ENCODE measurements at regions not wholly inside any gene's neighbourhood (a gene's known extent, or its start where the extent isn't known, plus 50 kb on each side); places are given as distances from the start of the nearest gene placed in this dataset.
A peak's percentile ranks its signal among the peaks of the same experiment; 100 is the strongest.

DNA sequence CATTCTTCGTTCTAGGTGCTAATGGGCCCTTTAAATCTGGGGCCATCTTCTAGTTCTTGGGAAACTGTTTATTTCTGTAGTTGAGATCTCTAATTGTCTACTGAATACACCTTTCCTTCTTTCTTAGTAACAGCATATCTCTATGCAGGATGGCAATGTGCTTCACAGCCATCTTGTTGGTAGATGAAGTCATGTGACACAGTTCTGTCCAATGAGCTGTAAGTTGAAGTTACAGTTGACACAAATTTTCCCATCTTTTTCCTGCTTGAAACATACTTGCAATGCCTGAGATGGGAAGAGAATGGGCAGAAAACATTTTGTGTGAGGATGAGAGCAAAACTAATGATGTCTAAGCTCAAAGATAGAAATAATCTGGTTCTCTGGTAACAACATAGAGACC is 57.3 kb upstream of the PHLPP1 start:
- FAIRE-seq (no peak), DNase-seq (ENCODE audit: low read depth in 1 of 2, low spot score in 2 of 2) (no peak)
- ChIA-PET POLR2A (ENCODE audit: partially characterized antibody) (no interaction called here), CTCF (ENCODE audit: partially characterized antibody) (interaction anchor here (0.7 to 1.5 kb wide), 6 partner anchors 12 to 358 kb away, joined by 3 to 5 read pairs (median 4); no protein-coding TSS in a partner anchor)
- H3K4me3 ChIP-seq (ENCODE audit: extremely low read depth in 1 of 4, insufficient read depth in 2 of 4, low read depth in 3 of 4, low read length in 4 of 4), result no peak overlapping the region
- no peak overlapping the region for H2BK20ac ChIP-seq (ENCODE audit: low read length)
- no peak overlapping the region for H3K9ac ChIP-seq (replicated peaks in 1 of 4; ENCODE audit: extremely low read depth in 1 of 4, low read depth in 3 of 4, low read length in 3 of 4)
- no peaks in the 10 kb centered on the region for H3K79me2 ChIP-seq (ENCODE audit: control insufficient read depth in 1 of 2, insufficient read depth in 2 of 2, low read length in 2 of 2)
- no peak overlapping the region for H4K91ac ChIP-seq (replicated peaks; ENCODE audit: insufficient read length, low read length)
- H3K56ac ChIP-seq (replicated peaks; ENCODE audit: insufficient read length, low read depth, low read length), result no peak overlapping the region
- H3K23me2 ChIP-seq (ENCODE audit: low read depth, low read length), result no peaks in the 10 kb centered on the region
- H2BK12ac ChIP-seq (ENCODE audit: low read depth, low read length), result no peak overlapping the region
- no peak overlapping the region for H2BK15ac ChIP-seq (ENCODE audit: low read length)
- WGBS, 2 experiments (ENCODE audit: extremely low coverage in 1 of 2, insufficient coverage in 1 of 2, insufficient read length in 1 of 2, insufficient replicate concordance in 2 of 2, low coverage in 1 of 2, low lambda C conversion rate in 2 of 2, missing lambda C conversion rate in 1 of 2), result 86% methylated on average over 1 of the region's 1 CpG; no CpG with 5 or more reads in 1 of the 2 experiments
- H3K4me2 ChIP-seq (ENCODE audit: insufficient read depth in 1 of 2, low read depth in 2 of 2, low read length in 2 of 2), result no peak overlapping the region
- TF ChIP-seq CHD1 (IDR thresholded peaks at IDR 0.05; ENCODE audit: low read depth, low read length), result no peak
- TF ChIP-seq USF2 (IDR thresholded peaks at IDR 0.05; ENCODE audit: low read length), result peak; percentile 20; the same call in 1 of the 2 replicates
- H3K27me3 ChIP-seq (replicated peaks in 1 of 4; ENCODE audit: control insufficient read depth in 3 of 4, extremely low read depth in 1 of 4, insufficient read depth in 3 of 4, low read length in 3 of 4), result no peaks in the 10 kb centered on the region
- no peak overlapping the region for H2AK5ac ChIP-seq (ENCODE audit: low read depth, low read length)
- H3K9me3 ChIP-seq (ENCODE audit: insufficient read depth in 2 of 2, low read depth in 1 of 2, low read length in 1 of 2), result no peaks in the 10 kb centered on the region
- H3K27ac ChIP-seq (ENCODE audit: low read depth, low read length), result no peak overlapping the region
- no peaks in the 10 kb centered on the region for H3K36me3 ChIP-seq (ENCODE audit: control insufficient read depth in 2 of 4, insufficient read depth in 4 of 4, low read length in 3 of 4)
- H3K79me1 ChIP-seq (ENCODE audit: low read depth, low read length), result no peaks in the 10 kb centered on the region
- H2AFZ ChIP-seq (ENCODE audit: low read length), result no peak overlapping the region
- H3K14ac ChIP-seq (ENCODE audit: insufficient read length), result no peak overlapping the region
- no peak overlapping the region for H4K8ac ChIP-seq (ENCODE audit: extremely low read depth, insufficient read depth, low read length)
- no peak overlapping the region for H3K23ac ChIP-seq (ENCODE audit: insufficient read length)
- H2BK120ac ChIP-seq (replicated peaks; ENCODE audit: low read depth, low read length), result no peak overlapping the region
- no peaks in the 10 kb centered on the region for H3K4me1 ChIP-seq (replicated peaks in 1 of 4; ENCODE audit: control insufficient read depth in 3 of 4, insufficient read depth in 4 of 4, low read length in 3 of 4)
- H4K20me1 ChIP-seq (replicated peaks in 1 of 2; ENCODE audit: control insufficient read depth in 1 of 2, insufficient read depth in 2 of 2, low read length in 2 of 2), result no peaks in the 10 kb centered on the region
- no peak overlapping the region for H3K4ac ChIP-seq (replicated peaks; ENCODE audit: insufficient read length, low read depth, low read length)
- H3K18ac ChIP-seq (ENCODE audit: extremely low read depth, low read length), result no peak overlapping the region
- no peak overlapping the region for H4K5ac ChIP-seq (ENCODE audit: insufficient read length, low read depth, low read length)
- no peak overlapping the region for H2BK5ac ChIP-seq (ENCODE audit: low read depth, low read length)

All from H1 (cell line).